Astrocyte (in vitro differentiated cells and primary cell): ENCODE measurements at regions not wholly inside any gene's neighbourhood (a gene's known extent, or its start where the extent isn't known, plus 50 kb on each side); places are given as distances from the start of the nearest gene placed in this dataset.

Experiments
- DNase-seq: peaks from one replicate; pipeline ENCODE4 v3.0.0-alpha.2; 2010; ENCODE audit warnings: low read depth
- FAIRE-seq: peaks from 2 replicates; lab custom pipeline; 2011; peaks lifted over from hg19 to GRCh38; lab: Jason Lieb, UNC
- H2AFZ ChIP-seq: 2 replicates; pipeline ENCODE4 v1.6.0; 2012; ENCODE audit warnings: low read depth, low read length, inconsistent platforms
- H3K27ac ChIP-seq: 2 replicates; pipeline ENCODE4 v1.5.1; 2011; ENCODE audit warnings: low read depth, low read length, inconsistent platforms
- H3K27me3 ChIP-seq: 2 replicates; pipeline ENCODE4 v1.6.0; 2011; ENCODE audit warnings: low read length, inconsistent platforms; ENCODE audit not compliant: insufficient read depth
- H3K36me3 ChIP-seq: 2 replicates; pipeline ENCODE4 v1.5.1; 2011; ENCODE audit warnings: low read length, inconsistent platforms; ENCODE audit not compliant: insufficient read depth
- H3K4me1 ChIP-seq: 2 replicates; pipeline ENCODE4 v1.5.1; 2011; ENCODE audit warnings: low read length, inconsistent platforms; ENCODE audit not compliant: insufficient read depth
- H3K4me2 ChIP-seq: 2 replicates; pipeline ENCODE4 v1.6.0; 2012; ENCODE audit warnings: low read length, inconsistent platforms
- H3K4me3 ChIP-seq: 2 replicates; pipeline ENCODE4 v1.5.1; 2011; ENCODE audit warnings: low read depth, mild to moderate bottlenecking, low read length, inconsistent platforms; ENCODE audit not compliant: insufficient read depth
- H3K79me2 ChIP-seq: 2 replicates; pipeline ENCODE4 v1.6.0; 2012; ENCODE audit warnings: mild to moderate bottlenecking, low read length, inconsistent platforms; ENCODE audit not compliant: insufficient read depth
- H3K9ac ChIP-seq: 2 replicates; pipeline ENCODE4 v1.6.0; 2012; ENCODE audit warnings: mild to moderate bottlenecking, low read length, inconsistent platforms
- H3K9me3 ChIP-seq: 2 replicates; pipeline ENCODE4 v1.5.1; 2012; ENCODE audit warnings: low read depth, mild to moderate bottlenecking, low read length, inconsistent platforms; ENCODE audit not compliant: insufficient read depth
- H4K20me1 ChIP-seq: 2 replicates; pipeline ENCODE4 v1.6.0; 2012; ENCODE audit warnings: low read length, inconsistent platforms; ENCODE audit not compliant: insufficient read depth
- H3K27ac Mint-ChIP-seq: one replicate; pipeline ENCODE4 v1.8.0; 2021; ENCODE audit warnings: mild to moderate bottlenecking, mixed read lengths; ENCODE audit not compliant: unreplicated experiment
- H3K27me3 Mint-ChIP-seq: one replicate; pipeline ENCODE4 v1.8.0; 2021; ENCODE audit warnings: low read depth, mixed read lengths; ENCODE audit not compliant: unreplicated experiment
- H3K36me3 Mint-ChIP-seq: one replicate; pipeline ENCODE4 v1.8.0; 2021; ENCODE audit warnings: low read depth, mixed read lengths; ENCODE audit not compliant: unreplicated experiment
- H3K4me1 Mint-ChIP-seq: one replicate; pipeline ENCODE4 v1.8.0; 2021; ENCODE audit warnings: low read depth, mixed read lengths; ENCODE audit not compliant: unreplicated experiment
- H3K4me3 Mint-ChIP-seq: one replicate; pipeline ENCODE4 v1.8.0; 2021; ENCODE audit warnings: mild to moderate bottlenecking, moderate library complexity, mixed read lengths; ENCODE audit not compliant: unreplicated experiment
- H3K9me3 Mint-ChIP-seq: one replicate; pipeline ENCODE4 v1.8.0; 2021; ENCODE audit warnings: mild to moderate bottlenecking, mixed read lengths; ENCODE audit not compliant: unreplicated experiment
- EZH2 ChIP-seq: IDR thresholded peaks from 2 replicates; pipeline ENCODE4 v1.6.1; 2012; ENCODE audit warnings: mild to moderate bottlenecking, low read length, inconsistent platforms; ENCODE audit not compliant: insufficient read depth
- TF ChIP-seq, protein P1 (sequence below): IDR thresholded peaks from 2 replicates; pipeline ENCODE4 v1.5.1; 2011; ENCODE audit warnings: low read depth, mild to moderate bottlenecking, inconsistent platforms, low read length, moderate library complexity; ENCODE audit not compliant: insufficient read depth

DNA sequence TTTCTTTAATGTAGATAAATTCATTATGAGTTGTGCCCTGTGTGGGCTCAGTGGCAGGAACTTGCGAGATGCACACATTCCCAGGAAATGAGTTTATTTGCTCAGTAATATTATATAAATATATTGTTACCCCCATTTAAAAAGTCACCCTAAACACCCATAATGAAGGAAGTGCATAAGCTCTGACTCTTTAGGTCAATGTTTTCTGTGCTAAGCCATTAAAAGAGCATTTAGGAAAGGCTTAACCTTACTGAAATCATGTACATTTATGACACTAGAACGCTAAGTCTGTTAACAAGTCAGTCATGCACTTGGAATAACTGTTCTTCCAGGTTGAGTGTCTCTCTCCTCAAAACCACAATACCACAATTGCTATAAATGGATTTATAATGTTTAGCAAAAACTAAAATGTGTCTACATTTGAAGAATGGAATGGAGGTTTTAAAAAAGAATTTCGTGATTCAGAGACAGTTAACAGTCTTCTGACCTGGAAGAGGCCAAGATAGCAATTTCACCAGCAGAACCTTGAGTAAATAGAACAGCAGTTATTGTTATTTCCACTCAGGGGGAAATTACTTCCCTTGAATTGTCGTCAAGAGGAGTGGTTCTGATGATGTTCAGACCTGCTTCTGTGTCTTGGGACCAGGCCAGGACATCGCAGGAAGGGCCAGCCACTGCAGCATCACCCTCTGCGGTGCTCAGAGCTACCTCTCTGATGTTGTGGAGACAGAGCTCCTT is 91.1 kb upstream of the VEGFC start:
- H3K36me3 ChIP-seq: no peaks in the 10 kb centered on the region
- peak overlapping the region; percentile 45 for H3K4me3 ChIP-seq
- H3K27ac ChIP-seq: peak overlapping the region; percentile 81
- Mint-ChIP-seq H3K4me3 (no peak overlapping the region), H3K36me3 (no peaks in the 10 kb centered on the region), H3K27me3 (no peaks in the 10 kb centered on the region), H3K27ac (peak overlapping the region; percentile 86), H3K9me3 (no peaks in the 10 kb centered on the region), H3K4me1 (peaks cover 19% of the 10 kb centered on the region)
- H2AFZ ChIP-seq: peak overlapping the region; percentile 14
- peak overlapping the region; percentile 59 for H3K9ac ChIP-seq
- H3K27me3 ChIP-seq: no peaks in the 10 kb centered on the region
- no peaks in the 10 kb centered on the region for H3K9me3 ChIP-seq
- TF ChIP-seq, protein P1, sequence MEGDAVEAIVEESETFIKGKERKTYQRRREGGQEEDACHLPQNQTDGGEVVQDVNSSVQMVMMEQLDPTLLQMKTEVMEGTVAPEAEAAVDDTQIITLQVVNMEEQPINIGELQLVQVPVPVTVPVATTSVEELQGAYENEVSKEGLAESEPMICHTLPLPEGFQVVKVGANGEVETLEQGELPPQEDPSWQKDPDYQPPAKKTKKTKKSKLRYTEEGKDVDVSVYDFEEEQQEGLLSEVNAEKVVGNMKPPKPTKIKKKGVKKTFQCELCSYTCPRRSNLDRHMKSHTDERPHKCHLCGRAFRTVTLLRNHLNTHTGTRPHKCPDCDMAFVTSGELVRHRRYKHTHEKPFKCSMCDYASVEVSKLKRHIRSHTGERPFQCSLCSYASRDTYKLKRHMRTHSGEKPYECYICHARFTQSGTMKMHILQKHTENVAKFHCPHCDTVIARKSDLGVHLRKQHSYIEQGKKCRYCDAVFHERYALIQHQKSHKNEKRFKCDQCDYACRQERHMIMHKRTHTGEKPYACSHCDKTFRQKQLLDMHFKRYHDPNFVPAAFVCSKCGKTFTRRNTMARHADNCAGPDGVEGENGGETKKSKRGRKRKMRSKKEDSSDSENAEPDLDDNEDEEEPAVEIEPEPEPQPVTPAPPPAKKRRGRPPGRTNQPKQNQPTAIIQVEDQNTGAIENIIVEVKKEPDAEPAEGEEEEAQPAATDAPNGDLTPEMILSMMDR: no peak
- TF ChIP-seq EZH2: no peak
- peak overlapping the region; percentile 83 for H3K4me2 ChIP-seq
- no peaks in the 10 kb centered on the region for H3K79me2 ChIP-seq
- peak; percentile 99 for FAIRE-seq
- H3K4me1 ChIP-seq: peaks cover 17% of the 10 kb centered on the region
- H4K20me1 ChIP-seq: no peaks in the 10 kb centered on the region
- peak; percentile 97 for DNase-seq

DNA sequence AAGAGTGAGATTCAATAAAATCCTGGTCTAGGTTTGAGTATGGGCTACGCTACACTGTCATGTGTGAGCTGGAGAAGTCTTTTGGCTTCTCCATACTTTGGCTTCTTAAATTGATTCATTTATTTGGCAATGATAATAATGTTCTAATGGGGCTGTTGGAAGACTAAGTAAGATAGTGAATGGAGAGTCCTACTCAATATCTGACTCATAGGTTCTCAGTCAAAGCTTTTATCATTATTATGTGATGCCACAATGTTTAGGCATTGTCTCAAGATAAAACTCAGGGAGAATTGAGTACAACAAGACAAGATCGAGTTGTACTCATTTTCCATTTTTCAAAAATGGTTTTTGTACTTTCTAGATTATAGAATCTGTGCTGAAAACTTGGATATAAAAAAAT is 92.5 kb upstream of the VEGFC start:
- DNase-seq: peak; percentile 34
- H3K79me2 ChIP-seq: no peaks in the 10 kb centered on the region
- H3K4me1 ChIP-seq: peaks cover 17% of the 10 kb centered on the region
- no peak overlapping the region for H3K27ac ChIP-seq
- Mint-ChIP-seq H3K4me1 (peaks cover 19% of the 10 kb centered on the region), H3K4me3 (no peak overlapping the region), H3K27me3 (no peaks in the 10 kb centered on the region), H3K36me3 (no peaks in the 10 kb centered on the region), H3K9me3 (no peaks in the 10 kb centered on the region), H3K27ac (no peak overlapping the region)
- no peaks in the 10 kb centered on the region for H3K27me3 ChIP-seq
- peak; percentile 37 for FAIRE-seq
- no peaks in the 10 kb centered on the region for H3K36me3 ChIP-seq
- TF ChIP-seq, protein P1: no peak
- H3K4me3 ChIP-seq: no peak overlapping the region
- H4K20me1 ChIP-seq: no peaks in the 10 kb centered on the region
- H2AFZ ChIP-seq: no peak overlapping the region
- H3K9me3 ChIP-seq: no peaks in the 10 kb centered on the region
- H3K9ac ChIP-seq: no peak overlapping the region
- no peak overlapping the region for H3K4me2 ChIP-seq

DNA sequence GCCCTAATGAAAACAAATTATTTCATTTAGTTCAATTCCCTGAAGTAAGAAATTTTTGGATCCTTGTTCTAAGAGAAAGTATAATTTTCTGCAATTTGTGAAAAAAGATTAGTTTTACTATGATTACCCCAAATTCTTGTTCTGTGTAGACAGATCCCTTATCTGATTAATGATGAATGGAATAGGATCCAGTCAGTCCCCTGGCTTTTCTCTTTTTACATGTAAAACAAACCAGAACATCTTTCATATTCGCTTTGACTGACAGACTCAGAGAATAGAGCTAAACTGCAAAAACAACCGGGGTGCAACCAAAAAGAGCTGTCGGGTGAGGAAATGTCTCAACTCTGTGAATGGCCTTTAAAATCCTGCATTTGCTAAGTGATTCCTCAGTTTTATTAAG is 93.4 kb upstream of the VEGFC start:
- FAIRE-seq: no peak
- no peak overlapping the region for H3K4me3 Mint-ChIP-seq
- H3K27ac Mint-ChIP-seq: no peak overlapping the region
- no peaks in the 10 kb centered on the region for H3K27me3 Mint-ChIP-seq
- no peaks in the 10 kb centered on the region for H3K36me3 ChIP-seq
- TF ChIP-seq, protein P1: no peak
- no peak for TF ChIP-seq EZH2
- no peak for DNase-seq
- no peaks in the 10 kb centered on the region for H4K20me1 ChIP-seq
- H3K4me3 ChIP-seq: no peak overlapping the region
- no peaks in the 10 kb centered on the region for H3K36me3 Mint-ChIP-seq
- H3K9me3 Mint-ChIP-seq: no peaks in the 10 kb centered on the region
- no peaks in the 10 kb centered on the region for H3K79me2 ChIP-seq
- no peak overlapping the region for H2AFZ ChIP-seq
- H3K27me3 ChIP-seq: no peaks in the 10 kb centered on the region
- no peaks in the 10 kb centered on the region for H3K9me3 ChIP-seq
- peaks cover 17% of the 10 kb centered on the region for H3K4me1 ChIP-seq
- H3K4me2 ChIP-seq: no peak overlapping the region
- H3K4me1 Mint-ChIP-seq: peaks cover 19% of the 10 kb centered on the region
- no peak overlapping the region for H3K9ac ChIP-seq
- H3K27ac ChIP-seq: no peak overlapping the region
